Breast epithelium (tissue), 3 donors: ENCODE measurements at regions not wholly inside any gene's neighbourhood (a gene's known extent, or its start where the extent isn't known, plus 50 kb on each side); places are given as distances from the start of the nearest gene placed in this dataset.

Experiments
- POLR2A ChIP-seq: fragments of 450-650 bp; IDR thresholded peaks from one replicate; pipeline ENCODE4 v1.6.1; 2016; ENCODE audit warnings: antibody characterized with exemption, mild to moderate bottlenecking, moderate library complexity
- POLR2AphosphoS5 ChIP-seq, 3 donors: sonication (generic); formaldehyde crosslinking; IDR thresholded peaks; one replicate each; pipeline ENCODE4 v1.6.1; 2017; ENCODE audit warnings: antibody characterized with exemption in 3 of 3
- TF ChIP-seq, protein P1 (sequence below), 3 donors: fragments of 450-650 bp; IDR thresholded peaks; one replicate each; pipeline ENCODE4 v1.5.1; 2016 to 2017; ENCODE audit warnings: antibody characterized with exemption in 3 of 3, mild to moderate bottlenecking in 3 of 3, moderate library complexity in 3 of 3

DNA sequence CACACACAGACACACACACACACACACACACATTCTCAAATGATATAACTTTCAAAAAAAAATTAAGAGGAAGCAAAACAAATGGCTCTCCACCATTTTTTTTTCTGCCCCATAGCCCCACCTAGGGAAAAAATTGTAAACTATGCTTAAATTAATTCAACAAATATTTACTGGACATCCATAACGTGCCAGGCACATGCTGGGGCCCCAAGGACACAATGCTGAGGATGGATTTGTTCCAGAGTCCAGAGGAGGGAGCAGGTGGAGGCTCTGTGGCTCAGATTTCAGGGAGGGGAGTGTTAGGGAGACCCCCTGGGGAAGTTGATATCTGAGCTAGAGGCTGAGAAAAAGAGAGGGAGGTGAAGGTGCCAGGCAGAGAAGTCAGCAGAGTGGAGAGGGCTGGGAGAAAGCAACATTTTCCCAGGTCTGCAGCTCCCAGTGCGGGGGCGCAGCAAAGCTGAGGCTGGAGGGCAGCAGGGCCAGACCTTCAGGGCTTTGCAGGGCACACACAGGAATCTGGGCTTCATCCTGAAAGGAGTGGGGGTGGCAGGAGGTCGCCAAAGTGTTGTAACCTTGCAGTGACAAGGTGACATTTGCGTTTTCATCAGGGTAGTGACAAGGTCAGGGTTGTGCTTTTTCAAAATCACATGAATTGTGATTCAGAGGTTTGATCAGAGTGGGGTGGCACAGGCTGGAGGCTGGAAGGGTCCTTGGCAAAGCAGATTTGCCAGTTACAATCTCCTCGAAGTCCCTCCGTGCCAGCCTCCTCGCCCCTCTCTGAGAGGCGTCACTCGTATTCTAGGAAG lies 261.6 kb downstream of the WDR11 start:
- TF ChIP-seq, protein P1, sequence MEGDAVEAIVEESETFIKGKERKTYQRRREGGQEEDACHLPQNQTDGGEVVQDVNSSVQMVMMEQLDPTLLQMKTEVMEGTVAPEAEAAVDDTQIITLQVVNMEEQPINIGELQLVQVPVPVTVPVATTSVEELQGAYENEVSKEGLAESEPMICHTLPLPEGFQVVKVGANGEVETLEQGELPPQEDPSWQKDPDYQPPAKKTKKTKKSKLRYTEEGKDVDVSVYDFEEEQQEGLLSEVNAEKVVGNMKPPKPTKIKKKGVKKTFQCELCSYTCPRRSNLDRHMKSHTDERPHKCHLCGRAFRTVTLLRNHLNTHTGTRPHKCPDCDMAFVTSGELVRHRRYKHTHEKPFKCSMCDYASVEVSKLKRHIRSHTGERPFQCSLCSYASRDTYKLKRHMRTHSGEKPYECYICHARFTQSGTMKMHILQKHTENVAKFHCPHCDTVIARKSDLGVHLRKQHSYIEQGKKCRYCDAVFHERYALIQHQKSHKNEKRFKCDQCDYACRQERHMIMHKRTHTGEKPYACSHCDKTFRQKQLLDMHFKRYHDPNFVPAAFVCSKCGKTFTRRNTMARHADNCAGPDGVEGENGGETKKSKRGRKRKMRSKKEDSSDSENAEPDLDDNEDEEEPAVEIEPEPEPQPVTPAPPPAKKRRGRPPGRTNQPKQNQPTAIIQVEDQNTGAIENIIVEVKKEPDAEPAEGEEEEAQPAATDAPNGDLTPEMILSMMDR (IDR thresholded peaks at IDR 0.05): no peak
- no peak for TF ChIP-seq POLR2A
- TF ChIP-seq POLR2AphosphoS5 (IDR thresholded peaks at IDR 0.05): no peak
